Tibial artery (tissue), 4 donors: ENCODE measurements at regions not wholly inside any gene's neighbourhood (a gene's known extent, or its start where the extent isn't known, plus 50 kb on each side); places are given as distances from the start of the nearest gene placed in this dataset.

ENCODE experiments used
- DNase-seq, 2 donors: peaks; one replicate each; pipeline ENCODE4 v3.0.0-alpha.2; 2019
- H3K27ac ChIP-seq, 2 donors: fragments of 200-600 bp; sonication (generic) in 1 of 2; 1 replicate in 1 of 2; 2 replicates in 1 of 2; pipeline ENCODE4 v1.5.1; 2018 to 2019; ENCODE audit warnings: mild to moderate bottlenecking in 1 of 2
- H3K27me3 ChIP-seq, 2 donors: fragments of 200-600 bp; sonication (generic) in 1 of 2; one replicate each; pipeline versions ENCODE4 v1.5.1 to v1.6.0; 2016 to 2019
- H3K36me3 ChIP-seq, 3 donors: fragments of 200-600 bp; sonication (generic) in 2 of 3; one replicate each; pipeline ENCODE4 v1.5.1; 2016 to 2019; ENCODE audit warnings: mild to moderate bottlenecking in 2 of 3
- H3K4me1 ChIP-seq, 4 donors: fragments of 200-600 bp; sonication (generic) in 2 of 4; 1 replicate in 3 of 4; 2 replicates in 1 of 4; pipeline ENCODE4 v1.5.1; 2016 to 2019
- H3K4me3 ChIP-seq, 2 donors: fragments of 200-600 bp; sonication (generic) in 1 of 2; 1 replicate in 1 of 2; 2 replicates in 1 of 2; pipeline ENCODE4 v1.5.1; 2018 to 2019; ENCODE audit warnings: mild to moderate bottlenecking in 2 of 2
- H3K9me3 ChIP-seq, 3 donors: fragments of 200-600 bp; sonication (generic) in 1 of 3; one replicate each; pipeline ENCODE4 v1.5.1; 2016 to 2019
- CTCF ChIP-seq, 2 experiments: fragments of 200-600 bp in 1 of 2; fragments of 450-650 bp in 1 of 2; IDR thresholded peaks; one replicate each; pipeline ENCODE4 v1.5.1; 2017 to 2019; ENCODE audit warnings: antibody characterized with exemption in 2 of 2, mild to moderate bottlenecking in 1 of 2, moderate library complexity in 1 of 2
- intact Hi-C: fragments of 100-400 bp; cut with DNase I; formaldehyde crosslinking; loops from one replicate; pipeline ENCODE4 v1.15.0; 2023; ENCODE audit warnings: low total_unique reads

GRCh38 chr16:35743101-35743692 lies 2283.8 kb downstream of the TP53TG3F start:
- Histone ChIP-seq H3K4me3 (no peak overlapping the region), H3K9me3 (peaks cover 0 to 15% (median 0%) of the 10 kb centered on the region in 3 donors), H3K27me3 (no peaks in the 10 kb centered on the region), H3K27ac (no peak overlapping the region), H3K36me3 (no peaks in the 10 kb centered on the region), H3K4me1 (no peaks in the 10 kb centered on the region)
- TF ChIP-seq CTCF (IDR thresholded peaks at IDR 0.05): no peak
- intact Hi-C loops: no loop called here
- DNase-seq: no peak

GRCh38 chr16:35744084-35744483 lies 2284.7 kb downstream of the TP53TG3F start:
- DNase-seq: no peak
- Histone ChIP-seq H3K27ac (no peak overlapping the region), H3K36me3 (no peaks in the 10 kb centered on the region), H3K4me3 (no peak overlapping the region), H3K27me3 (no peaks in the 10 kb centered on the region), H3K4me1 (no peaks in the 10 kb centered on the region), H3K9me3 (peaks cover 0 to 24% (median 4%) of the 10 kb centered on the region in 3 donors)
- no peak for TF ChIP-seq CTCF (IDR thresholded peaks at IDR 0.05)
- intact Hi-C loops: no loop called here

GRCh38 chr16:35744726-35745125 lies 2285.3 kb downstream of the TP53TG3F start:
- intact Hi-C loops: no loop called here
- no peak overlapping the region for H3K4me3 ChIP-seq
- H3K36me3 ChIP-seq: no peaks in the 10 kb centered on the region
- TF ChIP-seq CTCF (IDR thresholded peaks at IDR 0.05): no peak
- H3K27me3 ChIP-seq: no peaks in the 10 kb centered on the region
- no peak for DNase-seq
- no peak overlapping the region for H3K27ac ChIP-seq
- peaks cover 0 to 30% (median 4%) of the 10 kb centered on the region in 3 donors for H3K9me3 ChIP-seq
- no peaks in the 10 kb centered on the region for H3K4me1 ChIP-seq

GRCh38 chr16:35745191-35745590 lies 2285.8 kb downstream of the TP53TG3F start:
- intact Hi-C loops: no loop called here
- Histone ChIP-seq H3K36me3 (no peaks in the 10 kb centered on the region), H3K27ac (no peak overlapping the region), H3K27me3 (no peaks in the 10 kb centered on the region), H3K4me1 (no peaks in the 10 kb centered on the region), H3K9me3 (peaks cover 0 to 35% (median 4%) of the 10 kb centered on the region in 3 donors), H3K4me3 (no peak overlapping the region)
- no peak for TF ChIP-seq CTCF (IDR thresholded peaks at IDR 0.05)
- DNase-seq: no peak

GRCh38 chr16:35745821-35746248 lies 2286.4 kb downstream of the TP53TG3F start:
- no peak overlapping the region for H3K27ac ChIP-seq
- no peaks in the 10 kb centered on the region for H3K27me3 ChIP-seq
- intact Hi-C loops: no loop called here
- H3K4me1 ChIP-seq: no peaks in the 10 kb centered on the region
- no peak for TF ChIP-seq CTCF (IDR thresholded peaks at IDR 0.05)
- no peak for DNase-seq
- H3K9me3 ChIP-seq: peaks cover 0 to 37% (median 7%) of the 10 kb centered on the region in 3 donors
- H3K36me3 ChIP-seq: no peaks in the 10 kb centered on the region
- no peak overlapping the region for H3K4me3 ChIP-seq
